DND-41 (cell line): ENCODE measurements at regions not wholly inside any gene's neighbourhood (a gene's known extent, or its start where the extent isn't known, plus 50 kb on each side); places are given as distances from the start of the nearest gene placed in this dataset.

Experiments
- ATAC-seq: fragments of 200-7000 bp; cut with Tn5 transposase; 3 replicates; pipeline ENCODE4 v1.9.1; 2021; ENCODE audit warnings: low read depth; ENCODE audit not compliant: insufficient read depth
- DNase-seq: peaks from one replicate; pipeline ENCODE4 v3.0.0-alpha.2; 2020
- H2AFZ ChIP-seq: 2 replicates; pipeline ENCODE4 v1.6.0; 2012; ENCODE audit warnings: low read depth, low read length
- H3K27ac ChIP-seq: 2 replicates; pipeline ENCODE4 v1.5.1; 2012; ENCODE audit warnings: low read length, inconsistent platforms
- H3K27me3 ChIP-seq: fragments of 200-600 bp; sonication (generic); 2 replicates; pipeline ENCODE4 v1.6.0; 2012; ENCODE audit warnings: low read length, mild to moderate bottlenecking, inconsistent platforms; ENCODE audit not compliant: insufficient read depth, poor library complexity
- H3K36me3 ChIP-seq: 2 replicates; pipeline ENCODE4 v1.5.1; 2012; ENCODE audit warnings: low read length, inconsistent platforms; ENCODE audit not compliant: insufficient read depth
- H3K4me1 ChIP-seq: 2 replicates; pipeline ENCODE4 v1.5.1; 2012; ENCODE audit warnings: mild to moderate bottlenecking, low read length; ENCODE audit not compliant: insufficient read depth
- H3K4me2 ChIP-seq: 2 replicates; pipeline ENCODE4 v1.6.0; 2012; ENCODE audit warnings: mild to moderate bottlenecking, moderate library complexity, low read length, inconsistent platforms; ENCODE audit not compliant: insufficient read depth
- H3K4me3 ChIP-seq, 2 experiments: fragments of 200-600 bp in 1 of 2; shearing (Covaris generic) in 1 of 2; 2 replicates each; pipeline ENCODE4 v1.5.1; 2012 to 2016; ENCODE audit warnings: inconsistent platforms in 2 of 2, low read length in 2 of 2, mild to moderate bottlenecking in 2 of 2, low read depth in 1 of 2, moderate library complexity in 1 of 2
- H3K79me2 ChIP-seq: 2 replicates; pipeline ENCODE4 v1.6.0; 2012; ENCODE audit warnings: low read length, inconsistent platforms; ENCODE audit not compliant: insufficient read depth
- H3K9ac ChIP-seq: 2 replicates; pipeline ENCODE4 v1.6.0; 2012; ENCODE audit warnings: low read depth, mild to moderate bottlenecking, inconsistent platforms, low read length, moderate library complexity
- H3K9me3 ChIP-seq: 2 replicates; pipeline ENCODE4 v1.5.1; 2012; ENCODE audit warnings: low read length, moderate library complexity, mild to moderate bottlenecking, inconsistent platforms; ENCODE audit not compliant: insufficient read depth, severe bottlenecking
- H4K20me1 ChIP-seq: 2 replicates; pipeline ENCODE4 v1.6.0; 2012; ENCODE audit warnings: low read length; ENCODE audit not compliant: insufficient read depth
- EZH2 ChIP-seq: IDR thresholded peaks from 3 replicates; pipeline ENCODE4 v1.6.1; 2012; ENCODE audit warnings: borderline replicate concordance, low read depth, mild to moderate bottlenecking, moderate library complexity, low read length, inconsistent platforms; ENCODE audit not compliant: severe bottlenecking
- TF ChIP-seq, protein P1 (sequence below): IDR thresholded peaks from 2 replicates; pipeline ENCODE4 v1.5.1; 2012; ENCODE audit warnings: borderline replicate concordance, low read length, moderate library complexity, mild to moderate bottlenecking; ENCODE audit not compliant: poor library complexity, severe bottlenecking; ENCODE audit errors: extremely low read depth

DNA sequence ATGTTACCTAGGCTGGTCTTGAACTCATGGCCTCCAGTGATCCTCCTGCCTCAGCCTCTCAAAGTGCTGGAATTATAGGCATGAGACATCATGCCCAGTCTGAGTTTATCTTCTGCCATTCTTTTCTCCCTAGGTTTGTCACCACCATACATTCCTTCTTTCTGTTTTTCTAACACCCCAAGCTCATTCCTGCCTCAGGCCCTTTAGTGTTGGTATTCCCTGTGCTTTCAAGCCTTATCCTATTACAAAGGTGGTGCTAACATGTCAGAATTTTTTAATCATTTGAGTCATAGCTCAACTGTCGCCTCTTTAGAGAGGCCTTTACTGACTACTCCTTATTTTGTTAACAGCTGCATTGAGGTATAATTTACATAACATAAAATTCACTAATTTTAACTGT is 221.1 kb upstream of the PRSS16 start:
- H3K9me3 ChIP-seq, result no peaks in the 10 kb centered on the region
- H3K4me1 ChIP-seq, result no peaks in the 10 kb centered on the region
- H3K79me2 ChIP-seq, result no peaks in the 10 kb centered on the region
- ATAC-seq (no peak), DNase-seq (no peak)
- H3K4me2 ChIP-seq, result no peak overlapping the region
- no peak overlapping the region for H3K27ac ChIP-seq
- no peak overlapping the region for H3K4me3 ChIP-seq
- H4K20me1 ChIP-seq, result no peaks in the 10 kb centered on the region
- H3K9ac ChIP-seq, result no peak overlapping the region
- no peak overlapping the region for H2AFZ ChIP-seq
- TF ChIP-seq, protein P1, sequence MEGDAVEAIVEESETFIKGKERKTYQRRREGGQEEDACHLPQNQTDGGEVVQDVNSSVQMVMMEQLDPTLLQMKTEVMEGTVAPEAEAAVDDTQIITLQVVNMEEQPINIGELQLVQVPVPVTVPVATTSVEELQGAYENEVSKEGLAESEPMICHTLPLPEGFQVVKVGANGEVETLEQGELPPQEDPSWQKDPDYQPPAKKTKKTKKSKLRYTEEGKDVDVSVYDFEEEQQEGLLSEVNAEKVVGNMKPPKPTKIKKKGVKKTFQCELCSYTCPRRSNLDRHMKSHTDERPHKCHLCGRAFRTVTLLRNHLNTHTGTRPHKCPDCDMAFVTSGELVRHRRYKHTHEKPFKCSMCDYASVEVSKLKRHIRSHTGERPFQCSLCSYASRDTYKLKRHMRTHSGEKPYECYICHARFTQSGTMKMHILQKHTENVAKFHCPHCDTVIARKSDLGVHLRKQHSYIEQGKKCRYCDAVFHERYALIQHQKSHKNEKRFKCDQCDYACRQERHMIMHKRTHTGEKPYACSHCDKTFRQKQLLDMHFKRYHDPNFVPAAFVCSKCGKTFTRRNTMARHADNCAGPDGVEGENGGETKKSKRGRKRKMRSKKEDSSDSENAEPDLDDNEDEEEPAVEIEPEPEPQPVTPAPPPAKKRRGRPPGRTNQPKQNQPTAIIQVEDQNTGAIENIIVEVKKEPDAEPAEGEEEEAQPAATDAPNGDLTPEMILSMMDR, result no peak
- no peak for TF ChIP-seq EZH2
- H3K36me3 ChIP-seq, result no peaks in the 10 kb centered on the region
- peaks cover 11% of the 10 kb centered on the region for H3K27me3 ChIP-seq

DNA sequence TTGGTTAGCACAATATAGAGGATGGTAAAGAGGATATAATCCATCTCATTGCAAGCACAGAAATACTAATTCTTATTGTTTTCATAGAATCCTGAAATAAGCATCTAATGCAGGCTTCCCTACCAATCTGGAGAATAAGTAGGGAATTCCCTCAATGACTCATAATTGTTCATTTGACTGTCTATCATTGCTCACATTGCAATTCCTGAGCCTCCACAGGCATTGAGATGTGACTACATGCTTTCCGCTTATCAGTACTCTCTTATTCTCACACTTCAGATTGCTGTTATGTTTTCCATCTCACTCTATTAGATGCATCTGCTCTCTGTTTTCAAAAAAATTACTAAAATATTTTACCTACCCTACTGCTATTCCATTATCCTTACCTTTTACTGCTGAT is 216.2 kb upstream of the PRSS16 start:
- TF ChIP-seq, protein P1, result no peak
- TF ChIP-seq EZH2, result no peak
- no peak overlapping the region for H3K27ac ChIP-seq
- DNase-seq (no peak), ATAC-seq (no peak)
- no peaks in the 10 kb centered on the region for H3K36me3 ChIP-seq
- H3K9ac ChIP-seq, result no peak overlapping the region
- H4K20me1 ChIP-seq, result no peaks in the 10 kb centered on the region
- H2AFZ ChIP-seq, result no peak overlapping the region
- no peaks in the 10 kb centered on the region for H3K79me2 ChIP-seq
- H3K4me1 ChIP-seq, result no peaks in the 10 kb centered on the region
- H3K4me2 ChIP-seq, result no peak overlapping the region
- H3K27me3 ChIP-seq, result peaks cover 6% of the 10 kb centered on the region
- H3K9me3 ChIP-seq, result no peaks in the 10 kb centered on the region
- H3K4me3 ChIP-seq, result no peak overlapping the region

DNA sequence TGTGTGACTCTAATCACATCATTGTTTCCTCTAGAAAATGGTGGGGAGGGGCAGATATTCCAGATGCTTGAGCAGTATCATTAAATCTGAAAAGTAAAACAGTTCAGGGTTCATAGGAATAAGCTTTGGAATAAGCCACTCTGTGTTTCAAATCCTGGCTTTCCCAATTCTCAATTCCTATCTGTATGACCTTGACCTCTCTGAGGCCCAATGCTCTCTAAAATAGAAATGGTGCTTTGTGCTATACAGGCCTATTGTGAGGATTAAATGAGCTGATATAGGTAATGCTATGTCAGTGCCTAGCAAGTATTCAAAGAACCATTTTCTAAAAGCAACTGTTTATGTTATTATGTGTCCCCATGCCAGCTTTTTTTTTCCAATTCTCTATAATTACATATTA is 209.0 kb upstream of the PRSS16 start:
- DNase-seq (no peak), ATAC-seq (no peak)
- no peak overlapping the region for H3K4me3 ChIP-seq
- H3K4me2 ChIP-seq, result no peak overlapping the region
- H3K27ac ChIP-seq, result no peak overlapping the region
- no peak overlapping the region for H3K9ac ChIP-seq
- TF ChIP-seq, protein P1, result no peak
- TF ChIP-seq EZH2, result no peak
- H3K79me2 ChIP-seq, result no peaks in the 10 kb centered on the region
- peaks cover 15% of the 10 kb centered on the region for H3K27me3 ChIP-seq
- no peaks in the 10 kb centered on the region for H4K20me1 ChIP-seq
- H2AFZ ChIP-seq, result no peak overlapping the region
- H3K4me1 ChIP-seq, result no peaks in the 10 kb centered on the region
- H3K36me3 ChIP-seq, result no peaks in the 10 kb centered on the region
- H3K9me3 ChIP-seq, result no peaks in the 10 kb centered on the region
